ENCODE measurements at regions not wholly inside any gene's neighbourhood (a gene's known extent, or its start where the extent isn't known, plus 50 kb on each side); places are given as distances from the start of the nearest gene placed in this dataset.

DNA sequence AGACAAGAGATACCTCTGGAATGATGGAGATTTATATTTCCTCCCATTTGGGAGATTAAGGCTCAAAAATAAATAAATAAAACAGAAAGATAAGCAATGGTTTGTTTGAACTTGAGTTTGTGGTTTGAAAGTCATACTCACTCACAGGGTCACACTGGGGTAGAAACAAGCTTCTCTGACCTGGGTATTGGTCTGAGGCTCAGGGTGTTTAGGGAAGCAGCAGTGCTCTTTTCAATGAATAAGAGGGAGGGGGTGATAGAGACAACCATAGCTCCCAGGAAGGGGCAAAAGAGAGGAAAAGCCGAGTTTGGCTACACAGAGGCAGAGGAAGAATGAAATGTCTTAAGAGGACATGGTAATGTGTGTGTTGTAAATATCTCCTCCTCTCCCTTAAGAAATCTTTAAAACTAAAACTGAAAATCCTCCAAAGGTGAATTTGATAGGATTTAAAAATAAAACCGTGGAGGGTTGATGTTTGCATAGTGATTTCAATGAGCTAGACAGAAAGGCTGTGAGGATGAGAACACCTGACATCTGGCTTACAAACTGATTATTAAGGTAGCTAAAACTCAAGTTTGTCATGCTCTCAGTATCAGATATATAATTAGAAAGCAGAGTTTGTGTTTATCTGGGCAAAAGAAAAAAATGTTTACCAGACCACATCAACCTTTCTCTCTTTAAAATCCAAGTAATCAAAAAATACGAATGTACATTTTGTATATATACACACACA, 159.9 kb upstream of the TMEFF2 start:
- Histone ChIP-seq H4K20me1 (ENCODE audit: insufficient read depth, low read length) (no peaks in the 10 kb centered on the region), H3K27ac (ENCODE audit: low read length) (no peak overlapping the region), H3K36me3 (replicated peaks; ENCODE audit: low read depth, low read length) (no peaks in the 10 kb centered on the region), H3K4me2 (ENCODE audit: low read length) (no peak overlapping the region), H3K4me1 (ENCODE audit: low read length) (peaks cover 12% of the 10 kb centered on the region), H3K9me3 (ENCODE audit: insufficient read depth, low read length) (no peaks in the 10 kb centered on the region), H2AFZ (ENCODE audit: low read depth, low read length) (no peak overlapping the region; the same call in 1 of the 2 replicates), H3K27me3 (ENCODE audit: low read depth, low read length) (no peaks in the 10 kb centered on the region), H3K4me3 (ENCODE audit: low read length) (no peak overlapping the region), H3K79me2 (ENCODE audit: low read length) (no peaks in the 10 kb centered on the region), H3K9ac (ENCODE audit: low read length) (no peak overlapping the region)
- no peak for TF ChIP-seq EZH2phosphoT487 (IDR thresholded peaks at IDR 0.05; ENCODE audit: low read depth)

DNA sequence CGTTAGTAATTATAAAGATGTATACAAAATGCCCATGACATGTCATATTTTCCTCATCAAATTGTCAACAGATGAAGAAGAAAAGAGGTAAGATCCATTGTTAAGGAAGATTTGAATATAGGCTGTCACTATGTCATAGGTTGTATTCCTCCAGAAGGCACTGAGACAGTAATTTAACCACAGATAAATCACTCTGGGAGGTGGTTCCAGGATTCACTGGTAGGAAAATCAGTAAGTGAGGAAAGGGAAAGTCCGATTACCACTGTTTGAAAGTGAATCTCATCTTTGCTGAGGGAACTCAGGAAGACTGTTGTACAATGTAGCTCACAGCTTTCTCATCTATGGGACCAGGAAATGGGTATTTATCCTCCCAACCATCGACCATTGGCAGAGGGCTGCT, 152.8 kb upstream of the TMEFF2 start:
- Histone ChIP-seq H2AFZ (ENCODE audit: low read depth, low read length) (peak overlapping the region; percentile 37; the same call in 1 of the 2 replicates), H3K9me3 (ENCODE audit: insufficient read depth, low read length) (no peaks in the 10 kb centered on the region), H3K4me1 (ENCODE audit: low read length) (no peaks in the 10 kb centered on the region), H3K4me2 (ENCODE audit: low read length) (no peak overlapping the region), H3K27me3 (ENCODE audit: low read depth, low read length) (no peaks in the 10 kb centered on the region), H4K20me1 (ENCODE audit: insufficient read depth, low read length) (no peaks in the 10 kb centered on the region), H3K4me3 (ENCODE audit: low read length) (no peak overlapping the region), H3K36me3 (replicated peaks; ENCODE audit: low read depth, low read length) (no peaks in the 10 kb centered on the region), H3K27ac (ENCODE audit: low read length) (no peak overlapping the region), H3K9ac (ENCODE audit: low read length) (no peak overlapping the region), H3K79me2 (ENCODE audit: low read length) (no peaks in the 10 kb centered on the region)
- TF ChIP-seq, protein P1, sequence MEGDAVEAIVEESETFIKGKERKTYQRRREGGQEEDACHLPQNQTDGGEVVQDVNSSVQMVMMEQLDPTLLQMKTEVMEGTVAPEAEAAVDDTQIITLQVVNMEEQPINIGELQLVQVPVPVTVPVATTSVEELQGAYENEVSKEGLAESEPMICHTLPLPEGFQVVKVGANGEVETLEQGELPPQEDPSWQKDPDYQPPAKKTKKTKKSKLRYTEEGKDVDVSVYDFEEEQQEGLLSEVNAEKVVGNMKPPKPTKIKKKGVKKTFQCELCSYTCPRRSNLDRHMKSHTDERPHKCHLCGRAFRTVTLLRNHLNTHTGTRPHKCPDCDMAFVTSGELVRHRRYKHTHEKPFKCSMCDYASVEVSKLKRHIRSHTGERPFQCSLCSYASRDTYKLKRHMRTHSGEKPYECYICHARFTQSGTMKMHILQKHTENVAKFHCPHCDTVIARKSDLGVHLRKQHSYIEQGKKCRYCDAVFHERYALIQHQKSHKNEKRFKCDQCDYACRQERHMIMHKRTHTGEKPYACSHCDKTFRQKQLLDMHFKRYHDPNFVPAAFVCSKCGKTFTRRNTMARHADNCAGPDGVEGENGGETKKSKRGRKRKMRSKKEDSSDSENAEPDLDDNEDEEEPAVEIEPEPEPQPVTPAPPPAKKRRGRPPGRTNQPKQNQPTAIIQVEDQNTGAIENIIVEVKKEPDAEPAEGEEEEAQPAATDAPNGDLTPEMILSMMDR (IDR thresholded peaks at IDR 0.05; ENCODE audit: low read depth, low read length), result no peak
- TF ChIP-seq EZH2phosphoT487 (IDR thresholded peaks at IDR 0.05; ENCODE audit: low read depth), result no peak

- Histone ChIP-seq H3K9ac (ENCODE audit: low read length) (no peak overlapping the region), H3K27ac (ENCODE audit: low read length) (no peak overlapping the region), H3K9me3 (ENCODE audit: insufficient read depth, low read length) (no peaks in the 10 kb centered on the region), H3K4me1 (ENCODE audit: low read length) (no peaks in the 10 kb centered on the region), H3K79me2 (ENCODE audit: low read length) (no peaks in the 10 kb centered on the region), H2AFZ (ENCODE audit: low read depth, low read length) (no peak overlapping the region), H3K36me3 (replicated peaks; ENCODE audit: low read depth, low read length) (no peaks in the 10 kb centered on the region), H3K4me2 (ENCODE audit: low read length) (no peak overlapping the region), H4K20me1 (ENCODE audit: insufficient read depth, low read length) (no peaks in the 10 kb centered on the region), H3K27me3 (ENCODE audit: low read depth, low read length) (no peaks in the 10 kb centered on the region), H3K4me3 (ENCODE audit: low read length) (no peak overlapping the region)
- TF ChIP-seq, protein P1 (IDR thresholded peaks at IDR 0.05; ENCODE audit: low read depth, low read length), result no peak
These were observed 150.6 kb upstream of the TMEFF2 start for GRCh38 chr2:192345287-192345686.

- Histone ChIP-seq H2AFZ (ENCODE audit: low read depth, low read length) (no peak overlapping the region), H3K4me3 (ENCODE audit: low read length) (no peak overlapping the region), H3K27me3 (ENCODE audit: low read depth, low read length) (no peaks in the 10 kb centered on the region), H3K9ac (ENCODE audit: low read length) (no peak overlapping the region), H3K27ac (ENCODE audit: low read length) (no peak overlapping the region), H3K79me2 (ENCODE audit: low read length) (no peaks in the 10 kb centered on the region), H3K9me3 (ENCODE audit: insufficient read depth, low read length) (no peaks in the 10 kb centered on the region), H3K4me1 (ENCODE audit: low read length) (peaks cover 16% of the 10 kb centered on the region), H4K20me1 (ENCODE audit: insufficient read depth, low read length) (no peaks in the 10 kb centered on the region), H3K36me3 (replicated peaks; ENCODE audit: low read depth, low read length) (no peaks in the 10 kb centered on the region), H3K4me2 (ENCODE audit: low read length) (no peak overlapping the region)
- TF ChIP-seq, protein P1 (IDR thresholded peaks at IDR 0.05; ENCODE audit: low read depth, low read length), result no peak
- TF ChIP-seq EZH2phosphoT487 (IDR thresholded peaks at IDR 0.05; ENCODE audit: low read depth), result no peak
These were observed 138.9 kb upstream of the TMEFF2 start for GRCh38 chr2:192333642-192334041.
